Stimulated activated CD8-positive, alpha-beta memory T cell treated with anti-CD3 and anti-CD28 coated beads, Interleukin-4, amount 100 ng/mL, for 24 hours (primary cell): ENCODE measurements at regions not wholly inside any gene's neighbourhood (a gene's known extent, or its start where the extent isn't known, plus 50 kb on each side); places are given as distances from the start of the nearest gene placed in this dataset.
"Not testable (repeated sequence)": the region's sequence is repeated elsewhere in the genome, so short reads cannot be mapped to it uniquely, and the experiment has no call there.

Experiments
- DNase-seq: peaks from one replicate; pipeline ENCODE4 v3.0.0-alpha.2; 2020; ENCODE audit warnings: low read depth

DNA sequence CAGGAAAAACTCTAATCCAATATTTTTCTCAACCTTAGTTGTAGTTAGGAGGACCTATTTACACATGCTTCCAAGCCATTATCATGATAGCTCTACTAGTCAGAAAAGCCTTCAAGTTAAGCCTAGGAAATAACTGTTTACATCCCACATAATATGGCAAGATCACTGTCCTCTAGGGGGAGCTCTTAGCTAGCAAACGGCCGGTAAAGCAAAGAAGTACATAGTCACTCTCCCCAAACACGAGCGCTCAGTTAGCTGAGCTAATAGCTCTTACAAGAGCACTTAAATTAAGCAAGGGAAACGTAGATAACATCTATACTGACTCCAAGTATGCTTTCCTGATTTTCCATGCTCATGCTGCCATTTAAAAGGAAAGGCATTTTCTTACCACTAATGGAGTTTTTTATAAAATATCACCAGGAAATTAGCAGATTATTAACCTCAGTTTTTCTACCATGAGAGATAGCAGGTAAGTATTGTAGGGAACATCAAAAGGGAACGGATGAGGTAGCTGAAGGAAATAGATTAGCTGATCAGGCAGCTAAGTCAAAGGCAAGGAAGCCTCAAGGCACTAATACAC lies 100.6 kb upstream of the PABPC3 start:
- DNase-seq, result peak; percentile 28

DNA sequence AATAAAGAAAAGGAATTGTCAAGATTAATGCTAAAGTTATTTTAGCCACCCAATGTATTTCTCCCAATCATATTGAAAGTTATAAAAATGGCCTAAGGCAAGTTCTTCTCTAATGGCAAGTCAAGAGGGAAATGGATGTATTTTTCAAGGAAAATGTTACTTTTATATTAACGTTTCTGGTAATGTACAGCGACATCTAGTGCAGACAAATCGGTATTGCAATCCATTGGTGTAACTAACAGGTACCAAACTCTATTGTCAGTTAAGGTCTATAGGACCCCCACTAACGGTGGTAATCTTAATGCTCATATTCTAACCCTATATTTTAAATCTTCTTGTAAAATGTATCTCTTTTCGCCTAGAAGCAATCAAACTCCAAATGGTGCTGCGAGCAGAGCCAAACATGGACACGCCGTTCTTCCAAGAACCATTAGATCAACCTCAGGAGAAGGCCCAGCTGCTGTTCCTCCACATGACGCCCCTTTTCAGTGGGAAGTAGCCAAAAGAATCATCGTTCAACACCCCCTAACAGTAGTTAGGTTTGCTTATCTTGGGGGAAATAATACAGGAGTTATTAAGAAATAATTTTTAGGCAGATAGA lies 98.5 kb upstream of the PABPC3 start:
- DNase-seq, result no peak

DNA sequence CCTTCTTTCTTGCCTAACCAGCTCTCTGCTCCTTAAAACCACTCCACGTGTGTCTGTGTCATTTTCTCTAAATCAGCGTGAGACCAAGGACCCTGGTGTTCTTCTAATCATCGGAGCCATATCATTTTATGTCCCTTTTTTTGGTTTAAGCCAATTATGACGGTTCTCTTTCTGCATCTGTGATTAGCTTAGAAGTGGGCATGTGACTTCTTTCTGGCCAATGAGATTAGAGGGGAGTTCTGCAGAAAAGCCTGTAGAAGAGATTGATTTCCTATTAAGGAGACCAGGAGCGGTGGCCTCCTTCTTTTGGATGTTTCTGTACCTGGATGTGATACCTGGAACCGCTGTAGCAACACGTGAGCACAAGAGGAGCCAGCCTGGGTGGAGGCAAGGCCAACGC lies 97.5 kb upstream of the PABPC3 start:
- DNase-seq, result no peak

DNA sequence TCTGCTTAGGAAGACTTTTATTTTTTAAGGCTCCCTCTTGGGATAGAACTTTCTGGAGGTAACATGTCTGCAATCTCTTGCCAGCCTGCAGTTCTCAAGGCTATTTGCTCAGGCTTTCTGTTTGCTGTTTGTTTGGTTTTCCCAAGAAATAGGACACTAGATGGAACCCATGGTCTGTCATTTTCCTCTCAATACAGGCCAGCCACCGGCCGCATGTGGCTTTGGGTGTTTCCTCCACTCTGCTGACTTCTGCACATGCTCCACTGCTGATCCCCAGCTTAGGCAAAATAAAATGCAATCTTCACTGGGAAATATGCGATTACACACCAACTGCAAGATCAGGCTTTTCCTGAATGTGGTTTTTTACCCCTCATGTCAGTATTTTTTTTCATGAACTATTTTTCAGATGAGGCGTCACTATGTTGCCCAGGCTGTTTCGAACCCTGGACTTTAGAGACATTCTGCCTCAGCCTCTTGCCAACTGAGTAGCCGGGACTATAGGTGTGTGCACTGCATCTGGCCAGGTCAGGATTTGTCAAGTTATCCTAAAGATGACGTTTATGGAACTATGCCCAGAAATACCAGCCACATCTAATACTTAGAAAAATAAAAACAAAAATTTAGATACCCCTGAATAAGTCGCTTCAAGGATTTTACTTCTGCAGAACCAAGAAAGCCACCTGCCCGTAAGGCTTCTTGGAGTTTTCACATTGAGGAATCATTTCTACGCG lies 94.3 kb upstream of the PABPC3 start:
- DNase-seq, result no peak

- DNase-seq, result not testable (repeated sequence)
These were observed 93.6 kb upstream of the PABPC3 start for GRCh38 chr13:25002311-25002710.

DNA sequence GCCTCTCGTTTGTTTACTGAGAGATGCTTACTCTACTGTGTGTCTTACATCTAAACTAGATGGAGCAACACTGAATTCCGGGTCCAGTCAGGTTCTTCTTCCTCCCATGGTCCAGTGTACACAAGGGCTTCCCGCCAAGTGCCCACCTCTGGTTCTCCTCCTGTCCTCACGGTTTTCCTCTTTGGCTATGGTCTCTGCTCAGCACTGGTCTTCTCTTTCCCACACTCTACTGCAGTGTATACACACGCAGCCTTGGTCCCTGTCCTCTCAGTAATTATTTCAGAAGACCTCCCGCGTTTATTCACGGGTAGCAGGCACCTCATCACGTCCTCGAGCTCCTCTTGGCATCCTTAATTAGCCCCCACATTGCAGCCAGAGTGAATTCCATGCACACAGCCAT lies 91.4 kb upstream of the PABPC3 start:
- DNase-seq, result not testable (repeated sequence)

DNA sequence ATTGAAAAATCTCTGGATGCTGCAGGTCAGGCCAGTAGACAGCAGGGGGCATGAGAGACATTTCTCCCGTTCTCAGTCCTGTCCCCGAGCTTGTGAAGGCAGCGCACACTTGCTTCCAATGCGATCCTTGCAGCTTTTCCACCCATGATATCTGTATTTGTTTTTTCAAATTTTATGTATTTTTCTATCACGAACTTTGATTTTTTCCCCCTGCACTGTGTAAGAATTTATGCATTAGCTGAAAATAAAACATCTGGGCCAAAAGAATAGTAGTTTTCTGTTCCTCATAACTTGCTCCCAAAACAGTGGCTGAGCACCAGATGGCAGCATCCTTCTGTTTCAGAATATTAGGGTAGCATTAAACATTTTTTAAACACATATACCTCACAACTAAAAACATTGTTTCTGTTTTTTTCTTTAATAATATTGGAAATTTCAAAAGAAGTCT lies 90.9 kb upstream of the PABPC3 start:
- not testable (repeated sequence) for DNase-seq

- DNase-seq, result not testable (repeated sequence)
These were observed 88.5 kb upstream of the PABPC3 start for GRCh38 chr13:25007389-25007788.

- DNase-seq, result not testable (repeated sequence)
These were observed 81.5 kb upstream of the PABPC3 start for GRCh38 chr13:25014398-25014973.

DNA sequence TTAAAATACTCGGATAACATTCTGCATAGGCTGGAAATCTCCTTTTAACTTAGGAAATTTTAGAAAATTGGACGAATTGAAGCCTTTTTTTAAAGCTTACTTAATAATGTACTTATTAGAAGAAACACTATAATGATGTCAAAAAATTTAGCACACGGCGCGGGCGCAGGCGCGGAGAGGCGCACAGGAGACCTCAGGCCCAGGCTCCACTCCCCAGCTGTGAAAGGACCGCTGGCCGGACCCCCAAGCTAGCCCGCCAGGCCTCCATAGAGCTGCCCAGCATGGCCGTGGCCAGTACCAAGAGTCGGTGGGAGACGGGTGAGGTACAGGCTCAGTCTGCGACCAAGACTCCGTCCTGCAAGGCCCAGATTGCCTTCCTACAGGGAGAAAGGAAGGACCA lies 78.8 kb upstream of the PABPC3 start:
- not testable (repeated sequence) for DNase-seq

DNA sequence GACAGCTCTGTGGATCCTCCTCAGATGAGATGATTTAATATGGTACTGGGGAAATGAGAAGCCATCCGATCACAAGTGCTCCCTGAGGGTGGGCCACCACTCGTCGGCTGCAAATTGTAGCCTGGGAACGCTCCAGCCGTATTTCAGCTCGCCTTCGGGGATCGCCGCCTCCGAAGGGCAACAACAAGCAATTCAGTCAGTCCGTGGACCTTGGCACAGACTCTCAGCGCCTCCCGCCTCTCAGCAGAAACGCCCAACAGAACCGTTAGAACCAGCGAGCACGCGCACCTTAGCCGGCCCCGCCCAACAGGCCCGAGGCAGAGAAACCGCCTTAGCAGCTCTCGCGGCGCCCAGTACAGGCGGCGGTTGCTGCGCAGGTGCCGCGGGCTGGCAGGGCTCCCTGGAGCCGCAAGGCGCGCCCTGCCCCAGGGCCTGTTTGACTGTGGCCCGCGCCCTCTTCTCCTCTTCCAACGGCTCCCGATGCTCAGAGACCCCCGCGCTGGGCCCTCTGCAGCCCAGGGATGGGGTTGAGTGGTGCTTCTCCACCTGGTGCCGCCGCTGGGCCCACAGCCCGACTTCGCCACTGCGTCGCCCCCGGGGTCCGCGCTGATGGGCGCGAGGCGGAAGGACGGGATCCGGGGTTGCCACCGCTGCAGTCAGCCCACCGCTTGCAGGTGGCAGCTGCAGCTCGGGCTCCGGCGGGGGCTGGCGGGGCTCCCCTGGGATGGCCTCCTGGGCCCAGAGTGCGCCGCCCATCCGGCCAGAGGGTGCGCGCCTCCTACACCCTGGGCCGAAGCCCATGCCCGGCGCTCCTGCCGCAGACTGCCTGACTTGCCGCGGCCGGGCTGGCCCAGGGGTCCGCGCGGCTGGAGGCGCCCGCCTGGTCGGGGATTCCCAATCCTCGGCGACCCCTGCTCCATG lies 77.9 kb upstream of the PABPC3 start:
- peak; percentile 0 for DNase-seq

DNA sequence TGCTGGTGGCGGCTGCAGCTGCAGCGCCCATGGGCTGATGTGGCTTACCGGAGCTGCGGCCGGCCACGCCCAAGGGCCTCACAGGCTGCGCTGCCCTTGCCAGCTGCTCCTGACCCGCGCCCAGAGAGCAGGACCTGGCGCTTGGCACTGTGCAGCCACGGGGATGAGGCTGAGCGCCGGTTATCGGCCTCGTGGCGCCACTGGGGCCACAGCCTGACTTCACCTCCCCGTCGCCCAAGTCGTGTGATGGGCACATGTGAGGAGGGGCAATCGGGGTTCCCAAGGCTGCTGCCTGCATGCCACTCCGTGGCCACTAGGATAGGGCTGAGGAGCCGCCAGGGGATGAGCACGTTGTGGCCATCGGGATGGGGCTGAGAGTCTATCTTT lies 77.2 kb upstream of the PABPC3 start:
- no peak for DNase-seq

DNA sequence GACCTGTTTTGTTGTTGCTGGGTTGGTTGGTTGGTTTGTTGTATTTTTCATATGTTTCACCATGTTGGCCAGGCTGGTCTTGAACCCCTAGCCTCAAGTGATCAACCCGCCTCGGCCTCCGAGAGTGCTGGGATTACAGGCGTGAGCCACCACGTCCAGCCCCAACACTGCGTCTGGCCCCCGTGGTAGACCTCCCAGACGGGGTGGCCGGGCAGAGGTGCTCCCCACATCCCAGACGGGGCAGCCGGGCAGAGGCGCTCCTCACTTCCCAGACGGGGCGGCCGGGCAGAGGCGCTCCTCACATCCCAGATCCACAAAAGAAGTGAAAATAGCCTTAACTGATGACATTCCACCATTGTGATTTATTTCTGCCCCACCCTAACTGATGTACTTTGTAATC lies 76.2 kb upstream of the PABPC3 start:
- not testable (repeated sequence) for DNase-seq

GRCh38 chr13:25024175-25024574 lies 71.8 kb upstream of the PABPC3 start:
- DNase-seq, result no peak

- DNase-seq, result no peak
These were observed 63.8 kb upstream of the PABPC3 start for GRCh38 chr13:25032160-25032559.

DNA sequence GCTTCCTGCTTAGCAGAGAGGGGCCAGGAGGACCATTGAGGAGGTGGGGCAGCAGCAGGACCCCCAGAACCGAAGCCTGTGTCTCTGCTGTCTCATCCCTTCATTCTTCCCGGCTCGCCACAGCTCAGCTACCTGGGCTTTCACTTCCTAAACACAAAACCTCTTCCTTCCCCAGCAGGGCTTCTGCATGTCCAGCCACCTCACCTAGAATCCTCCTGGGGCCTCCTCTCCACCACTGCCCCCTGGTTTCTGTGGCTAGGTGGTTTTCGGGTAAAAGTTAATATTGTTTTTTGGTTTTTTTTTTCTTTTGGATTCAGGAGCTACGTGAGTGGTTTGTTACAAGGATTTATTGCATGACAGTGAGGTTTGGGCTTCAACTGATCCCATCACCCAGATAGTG lies 61.8 kb upstream of the PABPC3 start:
- no peak for DNase-seq

GRCh38 chr13:25037057-25037813 lies 58.7 kb upstream of the PABPC3 start:
- DNase-seq, result peak; percentile 10

- no peak for DNase-seq
These were observed 53.6 kb upstream of the PABPC3 start for GRCh38 chr13:25042151-25042865.

DNA sequence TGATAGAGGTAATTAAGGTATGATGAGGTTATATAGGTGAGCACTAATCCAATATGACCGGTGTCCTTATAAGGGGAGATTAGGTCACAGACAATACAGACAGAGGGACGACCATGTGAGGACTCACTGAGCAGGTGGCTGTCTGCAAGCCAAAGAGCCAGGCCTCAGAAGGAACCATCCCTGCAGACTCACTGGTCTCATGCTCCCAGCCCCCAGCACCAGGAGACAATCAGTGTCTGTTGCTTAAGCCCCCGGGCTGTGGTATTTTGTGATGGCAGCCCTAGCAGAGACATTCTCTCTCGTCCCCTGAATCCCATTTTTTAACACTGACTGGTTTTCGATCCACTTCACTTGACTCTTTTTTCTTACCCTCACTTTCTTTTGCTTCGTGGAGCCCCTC lies 51.9 kb upstream of the PABPC3 start:
- no peak for DNase-seq
